CD8-positive, alpha-beta memory T cell (primary cell): ENCODE measurements at regions not wholly inside any gene's neighbourhood (a gene's known extent, or its start where the extent isn't known, plus 50 kb on each side); places are given as distances from the start of the nearest gene placed in this dataset.

Experiments used
- CTCF ChIA-PET: fragments of 350-600 bp; sonication (Branson Sonifier 250); formaldehyde crosslinking; loops from one replicate; lab custom pipeline; 2021; ENCODE audit warnings: antibody characterized with exemption; lab: Charles Lee
- POLR2A ChIA-PET: fragments of 350-600 bp; sonication (Branson Sonifier 250); formaldehyde crosslinking; loops from one replicate; lab custom pipeline; 2021; ENCODE audit warnings: antibody characterized with exemption; lab: Charles Lee
- DNase-seq, 5 donors: peaks; one replicate each; pipeline versions ENCODE4 v3.0.0 to v3.0.0-alpha.2; 2020 to 2022; ENCODE audit warnings: mixed read lengths in 1 of 5
- H3K27ac ChIP-seq: one replicate; pipeline ENCODE4 v1.7.0; 2013; ENCODE audit warnings: low read depth, mild to moderate bottlenecking, low read length, moderate library complexity
- H3K27me3 ChIP-seq: 2 replicates; pipeline ENCODE4 v1.7.0; 2013; ENCODE audit warnings: low read length, mild to moderate bottlenecking; ENCODE audit not compliant: insufficient read depth, poor library complexity, severe bottlenecking
- H3K36me3 ChIP-seq: 2 replicates; pipeline ENCODE4 v1.7.0; 2013; ENCODE audit warnings: mild to moderate bottlenecking, low read length, moderate library complexity; ENCODE audit not compliant: insufficient read depth
- H3K4me1 ChIP-seq: 2 replicates; pipeline ENCODE4 v1.7.0; 2013; ENCODE audit warnings: mild to moderate bottlenecking, low read length, moderate library complexity; ENCODE audit not compliant: insufficient read depth
- H3K4me3 ChIP-seq: 2 replicates; pipeline ENCODE4 v1.7.0; 2013; ENCODE audit warnings: mild to moderate bottlenecking, low read length
- H3K9me3 ChIP-seq: 2 replicates; pipeline ENCODE4 v1.7.0; 2013; ENCODE audit warnings: mild to moderate bottlenecking, low read length
- H3K27ac Mint-ChIP-seq, 8 donors: one replicate each; pipeline ENCODE4 v1.8.0; 2020 to 2021; ENCODE audit warnings: mixed read lengths in 8 of 8, mild to moderate bottlenecking in 6 of 8, inconsistent platforms in 3 of 8, moderate library complexity in 3 of 8
- H3K27me3 Mint-ChIP-seq, 2 donors: one replicate each; pipeline ENCODE4 v1.8.0; 2020 to 2021; ENCODE audit warnings: mixed read lengths in 2 of 2, mild to moderate bottlenecking in 1 of 2, moderate library complexity in 1 of 2
- H3K36me3 Mint-ChIP-seq, 3 donors: one replicate each; pipeline ENCODE4 v1.8.0; 2020 to 2021; ENCODE audit warnings: mixed read lengths in 3 of 3, inconsistent platforms in 1 of 3, mild to moderate bottlenecking in 1 of 3
- H3K4me1 Mint-ChIP-seq, 3 donors: one replicate each; pipeline ENCODE4 v1.8.0; 2020 to 2021; ENCODE audit warnings: mixed read lengths in 3 of 3, inconsistent platforms in 1 of 3, mild to moderate bottlenecking in 1 of 3
- H3K4me3 Mint-ChIP-seq, 7 donors: one replicate each; pipeline ENCODE4 v1.8.0; 2020 to 2021; ENCODE audit warnings: mixed read lengths in 7 of 7, mild to moderate bottlenecking in 6 of 7, moderate library complexity in 4 of 7, inconsistent platforms in 2 of 7
- H3K9me3 Mint-ChIP-seq, 5 donors: one replicate each; pipeline ENCODE4 v1.8.0; 2020 to 2022; ENCODE audit warnings: mixed read lengths in 5 of 5, mild to moderate bottlenecking in 3 of 5, moderate library complexity in 2 of 5, inconsistent platforms in 1 of 5

DNA sequence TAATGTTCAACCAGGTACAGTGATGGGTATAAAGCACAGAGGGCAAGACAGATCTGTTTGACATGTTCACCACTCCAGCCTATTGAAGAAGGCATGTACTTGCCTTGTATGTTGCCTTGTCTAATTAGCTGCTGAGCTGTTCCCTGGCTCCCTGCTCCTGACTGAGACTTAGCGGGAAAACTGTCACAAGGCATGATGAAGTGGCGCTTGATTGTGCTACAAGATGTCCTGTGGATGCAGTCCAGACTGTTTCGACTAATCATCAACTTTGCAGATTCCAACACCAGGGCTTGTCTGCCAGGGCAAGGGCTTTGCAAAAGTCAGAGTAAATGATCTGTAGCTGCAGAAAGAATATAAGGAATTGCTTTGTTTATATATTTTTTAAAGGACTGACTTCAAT, 136.2 kb upstream of the NRBF2 start:
- DNase-seq: no peak
- no peaks in the 10 kb centered on the region for H3K4me1 Mint-ChIP-seq
- POLR2A ChIA-PET: no interaction called here

DNA sequence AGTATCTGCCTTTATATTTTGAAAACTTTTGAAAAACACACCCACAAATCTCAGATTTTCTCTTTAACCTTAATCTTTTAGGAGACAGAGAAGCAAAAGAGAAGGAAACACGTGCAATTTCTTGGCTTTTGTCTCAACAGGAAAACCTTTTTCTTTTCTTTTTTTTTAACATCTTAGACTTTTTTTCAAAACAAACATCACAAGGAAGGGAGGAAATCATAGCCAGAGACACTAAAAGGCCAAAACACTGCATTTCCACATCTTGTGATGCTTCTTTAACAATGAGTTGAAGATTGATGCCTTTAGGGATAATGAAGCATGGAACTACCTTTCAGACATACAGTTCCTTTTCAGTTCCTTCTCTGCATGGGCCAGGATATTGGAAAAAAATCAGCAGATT, 136.6 kb upstream of the NRBF2 start:
- H3K36me3 ChIP-seq: no peaks in the 10 kb centered on the region
- H3K27me3 Mint-ChIP-seq: peaks cover 13 to 59% of the 10 kb centered on the region in 2 donors
- no peaks in the 10 kb centered on the region for H3K9me3 ChIP-seq
- ChIA-PET CTCF (no interaction called here), POLR2A (no interaction called here)
- H3K27ac ChIP-seq: no peak overlapping the region
- no peak for DNase-seq
- H3K36me3 Mint-ChIP-seq: no peaks in the 10 kb centered on the region
- no peaks in the 10 kb centered on the region for H3K27me3 ChIP-seq
- H3K4me1 Mint-ChIP-seq: no peaks in the 10 kb centered on the region
- no peak overlapping the region for H3K4me3 ChIP-seq
- no peak overlapping the region for H3K4me3 Mint-ChIP-seq
- H3K9me3 Mint-ChIP-seq: no peaks in the 10 kb centered on the region
- H3K27ac Mint-ChIP-seq: no peak overlapping the region
- no peaks in the 10 kb centered on the region for H3K4me1 ChIP-seq

More for the DNA sequence above, 136.2 kb upstream of the NRBF2 start:
- Histone ChIP-seq H3K27ac (no peak overlapping the region), H3K9me3 (no peaks in the 10 kb centered on the region), H3K27me3 (no peaks in the 10 kb centered on the region), H3K4me3 (no peak overlapping the region), H3K36me3 (no peaks in the 10 kb centered on the region), H3K4me1 (no peaks in the 10 kb centered on the region)
- Mint-ChIP-seq H3K9me3 (no peaks in the 10 kb centered on the region), H3K4me3 (no peak overlapping the region), H3K36me3 (no peaks in the 10 kb centered on the region), H3K27ac (no peak overlapping the region), H3K27me3 (peaks cover 13 to 60% of the 10 kb centered on the region in 2 donors)
- CTCF ChIA-PET: no interaction called here

DNA sequence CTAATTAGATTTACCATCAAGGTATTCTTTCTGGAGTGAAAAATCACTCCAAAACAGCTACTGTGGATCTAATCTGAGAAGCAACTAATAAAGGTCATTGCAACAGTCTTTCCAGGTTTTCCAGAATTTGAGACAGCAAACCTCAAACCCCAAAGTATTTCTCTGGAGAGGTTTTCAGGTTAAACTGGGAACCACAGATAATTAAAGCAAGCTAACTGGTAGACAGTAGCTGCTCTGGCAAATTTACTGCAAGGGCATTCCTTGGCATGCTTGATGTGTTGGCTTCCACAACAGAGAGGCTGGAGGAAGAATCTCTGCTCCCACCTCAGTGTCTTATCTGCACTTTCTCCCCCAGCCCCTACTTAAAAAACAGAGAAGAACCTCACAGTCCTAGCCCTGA, 140.0 kb upstream of the NRBF2 start:
- Histone ChIP-seq H3K27me3 (no peaks in the 10 kb centered on the region), H3K9me3 (no peaks in the 10 kb centered on the region), H3K27ac (no peak overlapping the region), H3K36me3 (no peaks in the 10 kb centered on the region), H3K4me1 (no peaks in the 10 kb centered on the region), H3K4me3 (no peak overlapping the region)
- Mint-ChIP-seq H3K36me3 (no peaks in the 10 kb centered on the region), H3K4me1 (no peaks in the 10 kb centered on the region), H3K27me3 (peaks cover 14 to 37% of the 10 kb centered on the region in 2 donors), H3K9me3 (no peaks in the 10 kb centered on the region), H3K27ac (no peak overlapping the region), H3K4me3 (no peak overlapping the region)
- ChIA-PET POLR2A (no interaction called here), CTCF (interaction anchor here (1.6 kb wide), 1 partner anchor 34 kb away, joined by 3 read pairs; no protein-coding TSS in a partner anchor)
- no peak for DNase-seq

DNA sequence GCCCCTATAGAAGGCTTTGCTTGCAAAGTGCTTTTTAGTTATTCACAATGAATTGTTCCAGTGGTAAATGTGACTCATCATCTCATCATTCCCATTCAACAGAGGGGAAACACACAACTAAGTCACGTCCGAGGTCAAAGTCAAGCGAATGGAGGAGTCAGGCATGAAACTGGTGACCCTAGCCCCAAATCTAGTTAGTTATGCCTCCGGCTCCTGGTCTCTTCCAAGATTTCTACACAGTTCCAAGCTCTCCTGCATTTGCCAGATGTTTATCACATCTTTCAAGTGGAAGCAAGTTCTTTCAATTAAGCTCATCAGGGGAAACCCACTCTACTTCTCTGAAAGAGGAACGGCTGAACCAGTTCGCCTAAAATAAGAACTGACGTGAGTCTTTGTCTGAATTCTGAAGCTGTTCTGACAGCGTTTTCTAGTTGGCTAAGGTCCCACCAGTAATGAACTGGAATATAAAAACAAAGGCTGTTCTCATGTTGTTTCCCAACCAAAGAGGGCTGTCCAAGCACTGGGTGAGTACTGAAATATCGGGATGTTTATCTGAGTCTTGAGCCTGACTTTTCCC, 140.9 kb upstream of the NRBF2 start:
- H3K4me3 ChIP-seq: no peak overlapping the region
- H3K4me3 Mint-ChIP-seq: no peak overlapping the region
- no peaks in the 10 kb centered on the region for H3K9me3 ChIP-seq
- H3K27me3 Mint-ChIP-seq: peaks cover 13 to 36% of the 10 kb centered on the region in 2 donors
- DNase-seq: no peak
- ChIA-PET POLR2A (no interaction called here), CTCF (interaction anchor here (1.6 kb wide), 1 partner anchor 33 kb away, joined by 3 read pairs; no protein-coding TSS in a partner anchor)
- H3K9me3 Mint-ChIP-seq: no peaks in the 10 kb centered on the region
- no peaks in the 10 kb centered on the region for H3K27me3 ChIP-seq
- no peak overlapping the region for H3K27ac Mint-ChIP-seq
- H3K4me1 ChIP-seq: no peaks in the 10 kb centered on the region
- no peaks in the 10 kb centered on the region for H3K36me3 ChIP-seq
- no peak overlapping the region for H3K27ac ChIP-seq
- no peaks in the 10 kb centered on the region for H3K4me1 Mint-ChIP-seq
- H3K36me3 Mint-ChIP-seq: no peaks in the 10 kb centered on the region

DNA sequence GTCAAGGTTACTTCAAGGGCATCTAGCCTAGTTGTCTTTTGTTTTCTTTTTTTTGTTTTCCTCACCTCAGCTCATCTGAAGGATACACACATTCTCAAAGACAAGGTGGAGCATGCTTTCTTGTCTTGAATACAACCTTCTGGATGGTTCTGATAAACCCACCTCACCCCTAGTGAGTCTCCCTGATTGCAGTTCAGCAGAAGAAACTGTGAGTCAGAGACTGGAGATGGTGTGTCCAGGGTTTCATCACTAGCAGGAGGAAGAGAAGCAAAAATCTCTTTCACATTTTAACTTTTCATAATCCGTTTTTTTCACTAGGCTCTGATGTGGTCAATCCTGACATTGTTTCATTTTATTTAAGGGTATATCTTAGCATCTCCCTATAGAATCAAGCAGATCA, 143.0 kb upstream of the NRBF2 start:
- ChIA-PET CTCF (no interaction called here), POLR2A (no interaction called here)
- no peak overlapping the region for H3K4me3 ChIP-seq
- Mint-ChIP-seq H3K4me1 (no peaks in the 10 kb centered on the region), H3K27me3 (peaks cover 13 to 20% of the 10 kb centered on the region in 2 donors), H3K9me3 (no peaks in the 10 kb centered on the region), H3K4me3 (no peak overlapping the region), H3K36me3 (no peaks in the 10 kb centered on the region), H3K27ac (no peak overlapping the region)
- no peaks in the 10 kb centered on the region for H3K27me3 ChIP-seq
- no peaks in the 10 kb centered on the region for H3K4me1 ChIP-seq
- H3K9me3 ChIP-seq: no peaks in the 10 kb centered on the region
- no peaks in the 10 kb centered on the region for H3K36me3 ChIP-seq
- no peak overlapping the region for H3K27ac ChIP-seq
- no peak for DNase-seq

DNA sequence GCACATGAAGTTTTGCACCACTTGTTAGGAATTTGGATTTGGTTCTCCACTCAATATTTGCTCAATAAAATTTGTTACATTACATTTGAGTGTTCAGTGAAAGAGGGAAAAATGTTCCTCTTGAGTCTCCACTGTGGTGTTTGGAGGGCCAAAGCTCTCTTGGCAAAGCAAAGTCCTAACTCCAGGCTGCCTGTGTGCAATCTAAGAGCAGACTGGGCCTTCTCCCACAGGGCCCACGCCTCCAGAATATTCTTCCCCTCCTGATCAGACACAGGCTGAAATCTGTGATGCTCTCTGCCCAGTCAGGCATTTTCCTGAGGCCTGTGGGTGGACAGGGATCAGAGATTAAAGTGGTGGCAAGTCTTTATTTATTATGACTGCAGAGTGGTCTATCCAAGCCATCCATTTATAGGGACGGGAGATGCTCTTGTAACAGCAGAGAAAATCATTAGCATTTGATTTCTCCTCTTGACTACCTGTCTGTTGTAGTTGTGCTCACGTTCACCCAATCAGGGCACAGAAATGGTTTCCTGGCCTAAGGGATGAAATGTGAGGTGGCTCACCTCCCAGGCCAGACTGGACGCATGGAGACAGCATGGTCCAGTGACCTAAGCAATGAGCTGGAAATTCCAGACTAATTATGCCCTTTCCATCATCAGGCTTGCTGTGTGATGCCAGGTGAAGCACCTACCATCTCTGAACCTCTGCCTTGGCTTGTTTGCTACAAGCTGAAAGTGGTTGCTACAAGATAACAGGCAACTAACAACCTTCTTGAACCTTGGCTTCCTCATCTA, 147.1 kb upstream of the NRBF2 start:
- Histone ChIP-seq H3K9me3 (no peaks in the 10 kb centered on the region), H3K27ac (no peak overlapping the region), H3K4me1 (no peaks in the 10 kb centered on the region), H3K27me3 (no peaks in the 10 kb centered on the region), H3K36me3 (no peaks in the 10 kb centered on the region), H3K4me3 (no peak overlapping the region)
- no peak overlapping the region for H3K4me3 Mint-ChIP-seq
- no peaks in the 10 kb centered on the region for H3K36me3 Mint-ChIP-seq
- CTCF ChIA-PET: no interaction called here
- no peak overlapping the region for H3K27ac Mint-ChIP-seq
- POLR2A ChIA-PET: no interaction called here
- H3K4me1 Mint-ChIP-seq: no peaks in the 10 kb centered on the region
- no peak for DNase-seq
- H3K9me3 Mint-ChIP-seq: no peaks in the 10 kb centered on the region
- H3K27me3 Mint-ChIP-seq: peaks cover 8 to 10% of the 10 kb centered on the region in 2 donors

DNA sequence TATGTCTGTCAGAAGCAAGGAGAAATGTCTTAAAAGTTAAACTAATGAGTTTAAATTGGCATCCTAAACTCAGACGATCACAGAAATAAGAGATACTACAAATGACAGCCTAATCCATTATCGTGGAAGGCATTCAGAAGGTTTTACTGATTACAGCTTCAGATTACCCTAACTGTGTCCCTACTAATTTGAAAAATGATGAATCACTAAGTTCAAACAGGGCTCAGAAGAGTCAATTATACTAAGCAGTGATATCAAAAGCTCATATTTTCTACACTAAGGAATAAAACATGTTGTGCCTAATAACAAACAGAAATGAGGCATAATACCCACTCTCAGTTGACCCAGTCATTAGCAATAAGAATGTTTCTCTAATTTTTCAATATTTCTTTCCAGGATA, 152.0 kb upstream of the NRBF2 start:
- Mint-ChIP-seq H3K9me3 (peaks cover 0 to 3% (median 0%) of the 10 kb centered on the region in 5 donors), H3K4me1 (no peaks in the 10 kb centered on the region), H3K4me3 (no peak overlapping the region), H3K27ac (no peak overlapping the region), H3K27me3 (peaks cover 1 to 3% of the 10 kb centered on the region in 2 donors), H3K36me3 (no peaks in the 10 kb centered on the region)
- no peak for DNase-seq
- POLR2A ChIA-PET: no interaction called here
- Histone ChIP-seq H3K36me3 (no peaks in the 10 kb centered on the region), H3K9me3 (no peaks in the 10 kb centered on the region), H3K27me3 (no peaks in the 10 kb centered on the region), H3K4me1 (no peaks in the 10 kb centered on the region), H3K27ac (no peak overlapping the region), H3K4me3 (no peak overlapping the region)
- CTCF ChIA-PET: no interaction called here

DNA sequence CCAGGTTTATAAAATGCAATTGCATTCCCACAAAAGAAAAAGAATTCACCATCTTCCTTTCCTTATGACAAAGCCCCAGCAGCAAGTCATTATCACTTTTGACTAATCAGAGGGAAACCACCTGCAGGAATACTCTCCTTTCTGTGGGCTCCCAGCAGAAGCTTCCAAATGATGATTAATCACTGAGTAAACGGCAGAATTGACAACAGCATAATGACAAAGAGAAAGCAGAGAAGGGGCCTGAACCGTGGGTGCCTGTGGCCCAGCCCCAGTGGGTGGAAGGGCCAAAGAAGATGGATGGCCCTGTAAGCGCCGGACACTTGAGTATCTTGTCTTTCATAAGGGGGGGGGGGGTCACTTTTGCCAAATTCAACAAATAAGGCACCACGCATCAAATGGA, 152.4 kb upstream of the NRBF2 start:
- no peak overlapping the region for H3K27ac Mint-ChIP-seq
- Histone ChIP-seq H3K9me3 (no peaks in the 10 kb centered on the region), H3K27ac (no peak overlapping the region), H3K36me3 (no peaks in the 10 kb centered on the region), H3K4me3 (no peak overlapping the region), H3K27me3 (no peaks in the 10 kb centered on the region), H3K4me1 (no peaks in the 10 kb centered on the region)
- POLR2A ChIA-PET: no interaction called here
- CTCF ChIA-PET: no interaction called here
- no peaks in the 10 kb centered on the region for H3K4me1 Mint-ChIP-seq
- H3K9me3 Mint-ChIP-seq: peaks cover 0 to 3% (median 0%) of the 10 kb centered on the region in 5 donors
- no peaks in the 10 kb centered on the region for H3K36me3 Mint-ChIP-seq
- DNase-seq: no peak
- no peak overlapping the region for H3K4me3 Mint-ChIP-seq
- peaks cover 1 to 3% of the 10 kb centered on the region in 2 donors for H3K27me3 Mint-ChIP-seq
